Parathyroid adenoma (tissue), 2 donors: ENCODE measurements at regions not wholly inside any gene's neighbourhood (a gene's known extent, or its start where the extent isn't known, plus 50 kb on each side); places are given as distances from the start of the nearest gene placed in this dataset.

Experiments used
- H2AFZ ChIP-seq: fragments of 300-600 bp; sonication (generic); one replicate; pipeline ENCODE4 v1.7.0; 2017; ENCODE audit warnings: antibody characterized with exemption, mild to moderate bottlenecking
- H3K27ac ChIP-seq: fragments of 300-600 bp; sonication (generic); one replicate; pipeline ENCODE4 v1.7.0; 2017
- H3K27me3 ChIP-seq: fragments of 300-600 bp; sonication (generic); one replicate; pipeline ENCODE4 v1.7.0; 2017; ENCODE audit warnings: low read length; ENCODE audit not compliant: control insufficient read depth, insufficient read depth
- H3K36me3 ChIP-seq: fragments of 300-600 bp; sonication (generic); one replicate; pipeline ENCODE4 v1.7.0; 2017; ENCODE audit warnings: low read length; ENCODE audit not compliant: control insufficient read depth, insufficient read depth
- H3K4me1 ChIP-seq: fragments of 300-600 bp; sonication (generic); one replicate; pipeline ENCODE4 v1.7.0; 2017; ENCODE audit warnings: control low read depth
- H3K4me2 ChIP-seq: fragments of 300-600 bp; sonication (generic); one replicate; pipeline ENCODE4 v1.7.0; 2017; ENCODE audit warnings: low read length
- H3K4me3 ChIP-seq: fragments of 300-600 bp; sonication (generic); one replicate; pipeline ENCODE4 v1.7.0; 2017; ENCODE audit warnings: low read depth, low read length
- H3K79me2 ChIP-seq: fragments of 300-600 bp; sonication (generic); one replicate; pipeline ENCODE4 v1.7.0; 2017; ENCODE audit warnings: control low read depth
- H3K9ac ChIP-seq: fragments of 300-600 bp; sonication (generic); one replicate; pipeline ENCODE4 v1.7.0; 2017; ENCODE audit warnings: mild to moderate bottlenecking
- H3K9me3 ChIP-seq: fragments of 300-600 bp; sonication (generic); one replicate; pipeline ENCODE4 v1.7.0; 2017; ENCODE audit warnings: low read length; ENCODE audit not compliant: control insufficient read depth
- TF ChIP-seq, protein P1 (sequence below): fragments of 300-600 bp; sonication (generic); IDR thresholded peaks from one replicate; pipeline ENCODE4 v1.7.0; 2017; ENCODE audit warnings: antibody characterized with exemption, mild to moderate bottlenecking
- donor health status: primary hyperparathyroidism.

DNA sequence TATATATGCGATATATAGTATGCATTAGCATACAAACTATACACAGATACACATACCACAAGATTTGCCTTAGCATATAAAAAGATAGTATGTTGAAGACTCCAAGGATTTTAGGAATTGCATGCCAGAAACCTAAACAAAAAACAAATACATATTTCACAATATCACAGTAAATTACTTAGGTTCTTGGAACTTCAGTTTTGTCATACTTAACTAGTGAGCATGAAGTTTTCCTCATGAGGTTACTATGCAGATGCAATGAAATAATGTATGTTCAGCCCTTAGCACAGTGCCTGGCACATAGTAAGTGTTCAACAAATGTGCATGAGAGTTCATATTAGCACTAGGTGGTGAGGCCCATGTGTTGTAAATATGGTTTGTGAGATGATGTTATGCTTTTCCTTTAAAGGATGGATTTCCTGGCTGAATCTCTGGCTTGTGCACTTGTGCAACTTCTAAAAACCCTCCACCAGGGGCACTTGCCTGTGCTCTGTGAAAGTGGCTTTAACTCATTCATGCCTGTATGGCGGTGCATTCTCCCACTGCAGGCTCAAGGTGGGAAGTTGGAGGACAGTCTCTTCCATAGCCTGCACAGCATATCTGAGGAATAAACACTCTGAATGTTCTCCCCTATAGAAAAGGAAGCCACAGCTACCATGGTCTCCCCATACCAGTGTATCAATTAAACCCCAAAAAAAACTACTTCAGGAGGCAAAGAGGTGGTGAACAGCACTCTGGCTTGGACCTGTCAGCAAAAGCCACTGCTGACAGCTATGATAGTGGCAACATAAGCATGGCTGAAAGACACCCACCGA is 624.1 kb upstream of the CDH4 start:
- Histone ChIP-seq H3K79me2 (no peaks in the 10 kb centered on the region), H3K9ac (no peak overlapping the region), H3K9me3 (no peaks in the 10 kb centered on the region), H3K4me2 (no peak overlapping the region), H3K27me3 (no peaks in the 10 kb centered on the region), H3K4me1 (no peaks in the 10 kb centered on the region), H3K4me3 (no peak overlapping the region), H3K27ac (no peak overlapping the region), H3K36me3 (no peaks in the 10 kb centered on the region), H2AFZ (no peak overlapping the region)
- TF ChIP-seq, protein P1, sequence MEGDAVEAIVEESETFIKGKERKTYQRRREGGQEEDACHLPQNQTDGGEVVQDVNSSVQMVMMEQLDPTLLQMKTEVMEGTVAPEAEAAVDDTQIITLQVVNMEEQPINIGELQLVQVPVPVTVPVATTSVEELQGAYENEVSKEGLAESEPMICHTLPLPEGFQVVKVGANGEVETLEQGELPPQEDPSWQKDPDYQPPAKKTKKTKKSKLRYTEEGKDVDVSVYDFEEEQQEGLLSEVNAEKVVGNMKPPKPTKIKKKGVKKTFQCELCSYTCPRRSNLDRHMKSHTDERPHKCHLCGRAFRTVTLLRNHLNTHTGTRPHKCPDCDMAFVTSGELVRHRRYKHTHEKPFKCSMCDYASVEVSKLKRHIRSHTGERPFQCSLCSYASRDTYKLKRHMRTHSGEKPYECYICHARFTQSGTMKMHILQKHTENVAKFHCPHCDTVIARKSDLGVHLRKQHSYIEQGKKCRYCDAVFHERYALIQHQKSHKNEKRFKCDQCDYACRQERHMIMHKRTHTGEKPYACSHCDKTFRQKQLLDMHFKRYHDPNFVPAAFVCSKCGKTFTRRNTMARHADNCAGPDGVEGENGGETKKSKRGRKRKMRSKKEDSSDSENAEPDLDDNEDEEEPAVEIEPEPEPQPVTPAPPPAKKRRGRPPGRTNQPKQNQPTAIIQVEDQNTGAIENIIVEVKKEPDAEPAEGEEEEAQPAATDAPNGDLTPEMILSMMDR: no peak

DNA sequence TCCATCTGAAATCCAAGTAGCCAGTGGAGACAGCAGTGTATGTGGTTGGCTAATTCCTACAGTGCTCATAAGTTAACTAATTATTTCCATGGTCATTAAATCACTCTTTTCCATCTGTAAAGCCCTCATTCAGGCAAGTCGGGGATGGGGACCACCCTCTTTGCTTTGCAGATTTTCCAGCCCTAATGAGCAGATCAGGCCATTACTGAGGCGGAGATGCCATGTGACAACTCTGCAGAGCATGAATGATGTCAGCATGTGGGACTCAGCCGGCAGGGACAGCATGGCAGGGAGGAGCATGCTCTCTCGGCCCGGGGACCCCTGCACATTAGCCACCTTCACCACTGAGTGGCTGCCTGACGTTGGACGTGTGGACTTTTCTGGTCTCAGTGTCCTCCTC is 623.3 kb upstream of the CDH4 start:
- H3K4me2 ChIP-seq: no peak overlapping the region
- H3K27me3 ChIP-seq: no peaks in the 10 kb centered on the region
- H3K36me3 ChIP-seq: no peaks in the 10 kb centered on the region
- no peak overlapping the region for H2AFZ ChIP-seq
- no peak overlapping the region for H3K9ac ChIP-seq
- TF ChIP-seq, protein P1: no peak
- H3K4me3 ChIP-seq: no peak overlapping the region
- H3K27ac ChIP-seq: no peak overlapping the region
- no peaks in the 10 kb centered on the region for H3K9me3 ChIP-seq
- H3K4me1 ChIP-seq: no peaks in the 10 kb centered on the region
- H3K79me2 ChIP-seq: no peaks in the 10 kb centered on the region

DNA sequence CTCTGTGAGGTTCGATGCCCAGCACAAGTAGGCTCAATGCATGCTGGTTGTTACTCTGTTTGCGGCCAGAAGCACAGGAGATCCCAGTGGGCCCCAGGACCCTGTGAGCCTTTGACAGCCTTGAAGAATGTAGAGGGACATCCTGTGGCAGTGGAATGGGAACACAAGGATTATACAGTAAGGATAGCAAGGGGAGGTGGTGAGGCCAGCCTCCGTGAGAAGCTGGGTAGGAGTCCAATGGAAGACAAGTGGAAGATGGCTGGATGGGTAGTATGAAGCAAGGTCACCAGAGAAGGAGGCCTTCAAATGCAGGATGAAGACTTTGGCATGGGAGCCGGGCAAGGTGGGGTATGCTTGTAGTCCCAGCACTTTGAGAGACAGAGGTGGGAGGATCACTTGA is 622.9 kb upstream of the CDH4 start:
- H3K4me1 ChIP-seq: no peaks in the 10 kb centered on the region
- no peaks in the 10 kb centered on the region for H3K36me3 ChIP-seq
- TF ChIP-seq, protein P1: no peak
- H3K4me2 ChIP-seq: no peak overlapping the region
- no peaks in the 10 kb centered on the region for H3K27me3 ChIP-seq
- no peaks in the 10 kb centered on the region for H3K79me2 ChIP-seq
- no peaks in the 10 kb centered on the region for H3K9me3 ChIP-seq
- no peak overlapping the region for H3K4me3 ChIP-seq
- H3K9ac ChIP-seq: no peak overlapping the region
- H2AFZ ChIP-seq: no peak overlapping the region
- no peak overlapping the region for H3K27ac ChIP-seq

DNA sequence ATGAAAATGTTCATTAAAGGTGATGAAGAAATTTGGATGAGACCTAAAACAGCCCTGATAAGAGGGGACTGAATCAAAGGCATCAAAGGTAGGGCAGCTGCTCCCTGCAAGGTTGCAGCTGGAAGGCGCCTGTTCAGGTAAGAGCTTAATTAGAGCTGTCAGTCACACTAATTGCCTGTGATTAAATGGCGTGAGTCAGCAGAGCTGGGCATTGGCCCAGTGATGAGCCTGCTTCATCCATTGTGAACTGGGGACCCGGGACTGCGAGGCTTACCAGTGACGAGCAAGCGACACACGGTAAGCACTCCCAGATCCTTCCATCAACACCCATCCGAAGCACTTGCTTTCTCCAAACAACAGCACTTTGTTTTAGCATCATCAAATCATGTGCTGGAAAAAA is 621.5 kb upstream of the CDH4 start:
- TF ChIP-seq, protein P1: no peak
- Histone ChIP-seq H2AFZ (no peak overlapping the region), H3K27ac (no peak overlapping the region), H3K27me3 (no peaks in the 10 kb centered on the region), H3K4me1 (no peaks in the 10 kb centered on the region), H3K79me2 (no peaks in the 10 kb centered on the region), H3K9ac (no peak overlapping the region), H3K4me2 (no peak overlapping the region), H3K36me3 (no peaks in the 10 kb centered on the region), H3K4me3 (no peak overlapping the region), H3K9me3 (no peaks in the 10 kb centered on the region)
